GM18870 (cell line): ENCODE measurements at regions not wholly inside any gene's neighbourhood (a gene's known extent, or its start where the extent isn't known, plus 50 kb on each side); places are given as distances from the start of the nearest gene placed in this dataset.
A peak's percentile ranks its signal among the peaks of the same experiment; 100 is the strongest.
"Not testable (repeated sequence)": the region's sequence is repeated elsewhere in the genome, so short reads cannot be mapped to it uniquely, and the experiment has no call there.

Experiments used
- ATAC-seq: cut with Tn5 transposase; IDR thresholded peaks from one replicate; pipeline ENCODE4 v1.9.1; 2021; ENCODE audit warnings: moderate library complexity; ENCODE audit not compliant: unreplicated experiment

DNA sequence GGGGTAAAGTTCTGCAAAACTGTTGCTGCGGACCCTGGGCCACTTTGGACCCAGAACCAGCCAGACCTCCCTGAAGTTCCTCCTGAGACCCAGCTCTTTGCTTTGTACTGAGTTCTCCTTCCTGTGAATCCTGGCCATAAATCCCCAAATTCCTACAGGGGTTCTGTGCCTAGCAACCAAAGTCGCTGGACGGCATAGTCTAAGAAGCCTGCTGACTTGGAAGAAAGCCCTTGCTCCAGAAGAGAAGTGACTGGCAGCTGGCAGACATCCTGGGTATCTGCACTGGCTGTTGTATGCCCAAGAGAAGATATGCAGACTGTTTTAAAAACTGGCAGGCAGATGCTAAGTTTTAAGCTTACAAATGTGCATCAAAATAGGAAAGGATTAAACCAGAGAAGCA lies 99.9 kb upstream of the SLC24A4 start:
- ATAC-seq = no peak

DNA sequence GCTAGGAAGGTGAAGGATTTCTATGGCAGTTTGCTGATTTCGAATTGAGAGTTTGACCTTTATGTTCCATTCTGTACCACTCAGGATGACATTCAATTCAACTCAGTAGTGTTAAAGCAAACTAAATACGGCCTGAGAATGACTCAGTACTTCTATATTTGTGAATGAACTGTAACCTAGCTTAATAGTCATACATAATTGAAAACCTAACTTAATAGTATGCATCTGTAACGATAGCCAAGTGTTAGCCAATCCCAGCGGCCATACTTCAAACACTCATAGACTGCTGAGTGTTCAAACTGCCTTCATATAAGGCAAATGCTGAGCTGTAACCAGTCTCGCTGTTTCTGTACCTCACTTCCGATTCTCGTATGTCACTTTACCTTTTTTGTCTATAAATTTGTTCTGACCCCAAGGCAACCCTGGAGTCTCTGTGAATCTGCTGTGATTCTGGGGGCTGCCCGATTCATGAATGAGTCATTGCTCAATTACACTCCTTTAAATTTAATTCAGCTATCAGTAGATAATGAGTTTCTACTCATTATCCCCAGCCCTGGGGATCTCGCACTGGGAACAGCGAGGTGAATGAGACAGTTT lies 98.5 kb upstream of the SLC24A4 start:
- no peak for ATAC-seq

DNA sequence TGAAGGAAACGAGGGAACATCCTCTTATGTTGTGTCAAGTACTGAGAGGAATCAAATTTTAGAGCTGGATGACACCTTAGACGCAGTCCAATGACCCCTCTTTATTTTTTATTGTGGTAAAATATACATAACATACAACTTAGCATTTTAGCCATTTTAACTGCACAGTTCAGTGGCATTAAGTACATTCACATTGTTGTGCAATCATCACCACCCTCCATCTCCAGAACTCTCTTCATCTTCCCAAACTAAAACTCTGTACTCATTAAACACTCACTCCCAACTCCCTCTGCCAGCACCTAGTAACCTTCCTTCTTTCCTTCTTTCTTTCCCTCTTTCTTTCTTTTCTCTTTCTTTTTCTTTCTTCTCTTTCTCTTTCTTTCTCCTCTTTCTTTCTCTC lies 97.2 kb upstream of the SLC24A4 start:
- no peak for ATAC-seq

DNA sequence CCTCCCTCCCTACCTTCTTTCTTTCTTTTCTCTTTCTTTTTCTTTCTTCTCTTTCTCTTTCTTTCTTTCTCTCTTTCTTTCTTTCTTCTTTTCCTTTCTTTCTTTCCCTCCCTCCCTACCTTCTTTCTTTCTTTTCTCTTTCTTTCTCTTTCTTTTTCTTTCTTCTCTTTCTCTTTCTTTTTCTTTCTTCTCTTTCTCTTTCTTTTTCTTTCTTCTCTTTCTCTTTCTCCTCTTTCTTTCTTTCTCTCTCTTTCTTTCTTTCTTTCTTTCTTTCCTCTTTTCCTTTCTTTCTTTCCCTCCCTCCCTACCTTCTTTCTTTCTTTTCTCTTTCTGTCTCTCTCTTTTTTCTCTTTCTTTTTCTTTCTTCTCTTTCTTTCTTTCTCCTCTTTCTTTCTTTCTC lies 96.8 kb upstream of the SLC24A4 start:
- ATAC-seq = not testable (repeated sequence)

DNA sequence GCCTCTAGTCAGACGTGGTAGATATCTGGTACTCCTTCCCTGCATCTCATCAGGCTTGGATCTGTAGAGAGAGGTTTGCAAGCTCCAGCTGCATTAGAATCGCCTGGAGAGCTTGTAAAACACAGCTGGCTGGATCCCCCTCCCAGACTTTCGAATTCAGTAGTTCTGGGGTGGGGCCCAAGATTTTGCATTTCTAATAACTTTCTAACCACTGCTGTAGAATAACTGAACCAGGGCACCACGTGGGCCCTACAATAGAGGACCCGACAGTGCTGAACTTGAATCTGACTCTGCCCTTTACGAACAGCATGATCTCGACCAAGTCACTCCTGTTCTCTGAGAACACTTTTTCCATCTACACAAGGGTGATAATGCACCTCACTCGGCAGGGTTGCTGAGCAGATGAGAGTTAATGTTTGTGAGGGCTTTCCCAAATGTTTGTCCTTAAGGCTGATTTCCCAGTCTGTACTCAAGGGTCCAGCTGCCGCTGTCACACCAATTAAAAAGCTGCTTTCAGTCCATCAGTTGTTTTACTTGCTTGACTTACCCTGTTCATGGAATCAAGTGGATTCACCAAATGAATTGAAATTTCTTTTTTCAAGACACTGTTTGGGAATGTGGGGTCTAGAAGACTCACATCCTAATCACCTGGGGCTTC lies 86.6 kb upstream of the SLC24A4 start:
- ATAC-seq = no peak

DNA sequence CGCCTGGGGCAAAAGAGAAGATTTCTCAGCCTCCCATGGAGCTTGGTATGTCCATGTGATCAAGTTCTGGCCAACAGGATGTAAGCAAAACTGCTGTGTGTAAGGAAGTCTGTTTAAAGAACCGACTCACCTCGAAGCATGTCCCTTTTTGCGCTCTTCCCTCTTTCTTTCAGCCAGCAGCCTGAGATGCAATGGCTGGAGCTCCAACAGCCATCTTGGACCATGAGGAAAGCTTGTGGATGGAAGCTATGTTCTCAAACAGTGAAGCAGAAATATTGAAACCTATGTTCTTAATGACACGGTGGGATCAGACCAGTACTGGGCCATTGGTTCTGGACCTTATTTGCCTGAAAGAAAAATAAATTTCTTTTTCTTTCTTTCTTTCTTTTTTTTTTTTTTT lies 82.3 kb upstream of the SLC24A4 start:
- ATAC-seq = no peak

DNA sequence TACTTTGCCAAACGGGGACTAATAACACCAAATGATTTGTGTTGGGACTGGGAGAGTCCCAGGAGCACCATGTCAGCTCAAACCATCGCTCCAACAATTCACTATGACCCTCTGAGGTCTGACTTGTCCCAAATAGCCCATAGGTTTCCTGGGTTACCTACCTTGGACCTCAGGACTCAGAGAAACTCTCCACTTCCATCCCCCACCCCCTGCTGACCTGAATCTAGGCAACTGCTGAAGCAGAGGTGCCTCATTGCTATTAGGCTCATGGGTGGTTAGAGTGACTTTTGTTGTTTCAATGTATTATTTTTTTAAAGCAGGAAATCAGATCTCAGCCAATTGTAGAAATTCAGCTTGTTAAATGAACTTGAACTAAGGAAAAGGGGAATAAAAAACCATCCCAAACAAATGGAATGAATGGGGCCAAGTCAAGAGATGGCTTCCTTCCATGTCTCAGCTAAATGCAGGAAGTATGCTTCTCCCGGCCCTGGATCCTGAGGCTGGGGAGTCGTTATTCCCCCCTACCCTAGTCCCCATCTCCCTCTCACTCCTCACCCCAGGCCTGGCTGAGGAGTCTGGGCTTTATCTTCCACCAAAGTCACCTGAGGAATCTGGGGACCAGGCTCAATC lies 80.9 kb upstream of the SLC24A4 start:
- no peak for ATAC-seq

DNA sequence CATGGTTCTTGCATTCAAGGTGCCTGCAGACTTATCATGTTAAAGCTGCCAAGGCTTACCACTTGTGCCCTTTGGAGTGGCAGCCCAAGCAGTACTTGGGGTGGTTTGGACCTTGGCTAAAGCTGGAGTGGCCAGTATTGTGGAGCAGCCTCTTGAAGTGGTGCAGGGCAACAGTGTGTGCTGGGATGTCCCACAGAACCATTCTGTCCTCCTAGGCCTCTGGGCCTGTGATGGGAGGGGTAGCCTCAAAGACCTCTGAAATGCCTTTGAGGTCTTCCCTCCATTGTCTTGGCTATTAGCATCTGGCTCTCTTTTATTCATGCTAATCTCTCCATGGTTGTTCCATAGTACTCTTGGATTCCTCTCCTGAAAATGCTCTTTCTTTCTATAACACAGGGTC lies 78.2 kb upstream of the SLC24A4 start:
- ATAC-seq = no peak

DNA sequence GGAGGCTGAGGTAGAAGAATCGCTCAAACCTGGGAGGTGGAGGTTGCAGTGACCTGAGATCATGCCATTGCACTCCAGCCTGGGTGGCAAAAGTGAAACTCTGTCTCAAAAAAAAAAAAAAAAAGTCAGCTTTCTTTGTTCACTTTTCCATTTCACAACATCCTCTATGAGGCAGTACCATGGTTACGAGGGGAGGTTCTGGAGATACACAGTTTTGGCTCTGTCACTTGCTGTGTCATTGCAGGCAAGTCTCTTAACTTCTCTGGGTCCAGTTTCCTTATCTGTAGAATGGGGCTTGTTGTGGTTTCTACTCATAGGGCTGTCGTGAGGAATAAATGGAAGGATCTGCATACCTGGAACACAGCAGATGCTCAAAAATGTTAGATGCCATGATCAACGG lies 75.6 kb upstream of the SLC24A4 start:
- ATAC-seq = no peak

DNA sequence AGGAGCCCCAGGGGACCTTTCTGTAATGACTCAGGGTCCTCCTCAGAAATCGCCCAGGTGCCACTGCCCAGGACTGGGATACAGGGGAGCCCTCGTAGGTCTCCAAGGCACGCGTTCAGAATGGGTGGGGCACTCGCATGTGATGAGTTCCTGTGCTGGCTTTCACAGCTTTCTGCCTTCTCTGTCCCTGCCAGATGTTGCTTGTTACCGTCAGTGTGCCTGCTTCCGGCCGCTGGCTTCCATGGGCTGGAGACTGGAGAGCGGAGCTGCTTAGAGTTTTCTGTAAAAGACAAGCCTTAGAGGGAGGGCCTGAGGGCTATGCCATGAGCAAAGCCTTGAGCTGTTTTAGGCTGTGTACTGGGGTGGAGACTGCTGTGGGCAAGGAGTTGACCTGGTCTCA lies 75.0 kb upstream of the SLC24A4 start:
- ATAC-seq = no peak

DNA sequence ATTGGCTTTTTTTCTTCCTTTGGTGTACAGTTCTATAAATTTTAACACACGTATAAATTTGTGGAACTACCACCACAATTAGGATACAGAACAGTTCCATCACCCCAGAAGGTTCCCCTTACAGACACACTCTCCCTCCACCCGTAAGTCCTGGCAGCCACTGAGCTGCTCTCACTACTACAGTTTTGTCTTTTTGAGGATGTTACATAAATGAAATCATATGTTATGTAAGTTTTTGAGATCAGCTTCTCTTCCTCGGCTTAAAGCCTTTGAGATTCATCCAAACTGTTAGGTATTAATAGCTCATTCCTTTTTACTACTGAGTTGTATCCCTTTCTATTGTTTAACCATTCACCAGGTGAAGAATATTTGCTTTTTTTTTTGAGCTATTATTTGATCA lies 74.3 kb upstream of the SLC24A4 start:
- no peak for ATAC-seq

DNA sequence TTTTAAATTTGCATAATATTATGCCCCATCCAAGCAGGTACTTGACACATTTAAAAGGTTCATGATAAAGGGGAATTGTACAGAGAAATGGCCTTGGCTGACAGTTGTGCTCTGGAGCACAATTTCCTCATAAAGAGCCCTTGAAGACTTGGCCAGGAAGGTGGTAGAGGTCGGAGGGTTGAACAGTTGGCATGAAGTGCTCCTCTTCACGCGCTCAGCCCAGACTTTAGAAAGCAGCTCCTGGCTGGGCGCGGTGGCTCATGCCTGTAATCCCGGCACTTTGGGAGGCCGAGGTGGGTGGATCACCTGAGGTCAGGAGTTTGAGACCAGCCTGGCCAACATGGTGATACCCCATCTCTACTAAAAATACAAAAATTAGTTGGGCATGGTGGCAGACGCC lies 72.6 kb upstream of the SLC24A4 start:
- not testable (repeated sequence) for ATAC-seq

DNA sequence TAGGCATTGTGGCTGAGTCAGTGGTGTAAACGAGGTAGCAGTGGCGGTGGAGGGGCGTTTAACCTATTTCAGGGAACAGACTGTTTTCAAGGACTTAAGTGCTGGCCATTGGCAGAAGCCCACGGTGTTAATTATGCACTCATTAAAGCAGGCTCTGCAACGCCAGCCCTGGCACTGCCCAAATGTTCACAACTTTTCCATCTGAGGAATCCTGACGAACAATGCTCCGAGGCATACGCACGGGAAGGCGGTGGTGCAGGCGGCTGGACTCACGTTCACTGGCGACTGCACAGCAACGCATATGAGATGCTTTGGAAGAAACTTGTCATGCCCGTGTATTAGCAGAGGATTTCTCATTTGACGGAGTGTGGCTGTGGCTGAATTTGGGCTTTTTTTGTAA lies 70.6 kb upstream of the SLC24A4 start:
- ATAC-seq = no peak

DNA sequence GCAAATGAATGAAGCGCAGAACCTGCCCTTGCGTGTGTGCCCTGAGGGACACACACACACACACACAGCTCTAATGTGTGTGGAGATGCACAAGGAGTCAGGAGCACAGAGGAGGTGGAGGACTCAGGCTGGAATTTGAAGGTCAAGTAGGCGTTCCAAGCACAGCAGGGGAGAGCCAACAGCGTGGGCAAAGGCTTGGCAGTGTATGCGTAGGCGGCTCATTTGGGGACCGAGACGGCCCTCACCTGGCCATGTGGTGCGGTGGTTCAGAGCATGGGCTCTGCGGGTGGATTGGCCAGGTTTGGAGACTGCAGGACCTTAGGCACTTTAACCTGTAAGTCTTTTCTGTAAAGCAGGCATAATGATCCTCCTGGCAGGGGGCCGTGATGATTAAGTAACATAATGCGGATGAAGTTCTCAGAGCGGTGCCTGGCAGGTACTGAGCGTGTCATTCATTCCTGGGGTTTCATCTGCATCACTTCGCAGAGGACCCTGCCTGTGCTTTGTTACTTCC lies 69.5 kb upstream of the SLC24A4 start:
- ATAC-seq = no peak

DNA sequence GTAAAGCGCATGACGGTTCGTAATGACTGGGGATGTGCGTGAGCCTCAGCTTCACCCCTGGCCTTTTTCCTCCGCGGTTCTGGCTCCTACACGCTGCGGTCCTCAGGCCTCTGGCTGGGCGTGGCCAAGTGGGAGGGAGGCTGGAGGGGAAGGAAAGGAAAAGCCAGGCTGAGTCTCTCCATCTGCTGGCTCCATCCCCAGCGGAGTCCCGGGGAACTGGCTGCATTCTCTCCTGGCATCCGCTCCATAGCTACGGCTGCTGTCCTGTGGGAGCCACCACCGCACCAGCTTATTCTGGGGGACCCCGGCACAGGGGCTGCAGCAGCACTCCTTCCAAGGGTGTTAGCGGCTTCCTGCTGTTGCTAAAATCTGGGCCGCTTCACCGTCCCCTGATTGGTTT lies 68.2 kb upstream of the SLC24A4 start:
- no peak for ATAC-seq

DNA sequence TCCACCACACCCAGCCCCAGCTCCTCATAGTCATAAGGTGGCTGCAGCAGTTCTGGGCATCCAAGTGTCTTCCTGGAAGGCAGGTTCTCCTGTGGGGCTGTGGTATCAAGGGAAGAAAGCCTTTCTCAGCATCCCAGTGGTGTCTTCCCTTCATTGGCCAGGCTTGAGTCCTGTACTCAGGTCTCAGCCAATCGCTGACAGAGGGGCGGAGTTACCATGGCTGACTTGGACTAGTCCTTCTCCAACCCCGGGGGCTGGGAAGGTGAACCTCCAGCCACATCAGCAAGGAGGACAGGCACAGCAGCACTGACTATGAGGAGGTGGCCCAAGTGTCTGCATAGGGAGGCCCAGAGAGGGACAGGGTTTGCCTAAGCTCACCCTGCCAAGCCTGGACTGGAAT lies 64.0 kb upstream of the SLC24A4 start:
- ATAC-seq = no peak

DNA sequence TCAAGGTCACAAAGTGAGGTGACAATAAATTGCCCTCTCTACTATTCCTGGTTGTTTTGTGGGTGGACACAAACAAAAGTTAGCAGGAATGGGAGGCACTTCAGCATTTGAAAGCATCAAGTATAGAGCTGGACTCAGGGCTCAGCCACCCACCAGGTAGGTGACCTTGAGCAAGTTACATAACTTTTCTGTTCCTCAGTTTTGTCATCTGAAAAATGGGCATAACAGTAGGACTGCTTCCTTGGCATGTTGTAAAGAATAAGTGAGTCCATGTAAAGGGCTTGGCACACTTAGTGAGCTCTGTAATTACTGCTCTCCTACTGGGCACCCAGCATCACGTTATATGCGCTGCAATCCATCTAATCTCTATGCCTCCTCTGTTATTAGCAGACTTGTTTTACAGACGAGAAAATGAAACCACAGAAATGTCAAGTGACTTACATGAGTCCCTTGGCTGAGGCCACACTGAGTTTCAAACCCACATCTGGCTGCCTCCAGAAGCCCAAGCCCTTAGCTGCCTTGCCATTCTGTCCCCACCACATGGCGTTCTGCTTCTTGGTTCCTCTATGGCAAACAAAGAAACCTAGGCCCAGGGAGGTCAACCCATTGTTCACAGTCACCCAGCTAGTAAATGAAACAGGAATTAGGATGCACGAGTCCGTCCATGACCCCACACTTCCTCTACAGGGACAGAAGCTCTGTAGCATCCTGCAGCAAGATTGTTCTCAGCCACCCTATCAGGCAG lies 63.2 kb upstream of the SLC24A4 start:
- ATAC-seq = peak; percentile 68

DNA sequence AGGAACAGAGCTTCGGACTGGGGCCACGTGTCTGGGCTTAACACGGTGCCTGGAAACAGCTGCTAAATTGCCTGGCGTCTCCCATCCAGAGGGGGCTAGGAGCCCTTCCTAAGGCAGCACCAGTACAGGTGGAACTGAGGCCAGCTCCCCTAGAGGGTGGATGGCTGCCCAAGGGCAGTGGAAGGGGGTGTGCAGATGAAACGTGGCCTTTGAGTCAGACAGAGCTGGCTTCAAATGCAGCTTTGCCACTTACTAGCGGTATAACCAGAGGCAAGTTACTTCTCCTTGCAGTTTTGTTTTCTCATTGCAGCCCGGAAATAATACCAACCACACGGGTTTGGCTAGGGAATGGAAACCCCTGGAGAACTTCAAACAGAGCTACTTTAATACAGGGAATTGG lies 59.3 kb upstream of the SLC24A4 start:
- no peak for ATAC-seq

DNA sequence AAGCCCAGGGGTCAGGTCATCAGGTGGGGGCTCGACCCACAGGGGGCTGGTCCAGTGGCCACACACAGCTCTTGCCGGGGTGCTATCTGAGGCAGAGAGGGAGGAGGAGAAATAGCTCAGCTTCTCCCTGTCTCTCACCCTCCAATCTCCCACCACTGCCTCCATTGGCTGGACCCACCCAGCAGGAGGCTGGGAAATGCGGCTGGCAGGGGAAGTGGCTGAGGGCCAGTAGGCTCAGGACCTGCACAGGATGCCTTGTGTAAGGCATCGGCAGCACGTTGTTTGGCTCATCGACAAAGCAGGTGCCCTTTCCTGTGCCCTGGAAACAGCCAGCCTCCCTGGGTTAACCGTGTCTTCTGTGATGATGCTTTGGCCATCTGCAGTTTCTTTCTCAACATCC lies 58.8 kb upstream of the SLC24A4 start:
- ATAC-seq = no peak

DNA sequence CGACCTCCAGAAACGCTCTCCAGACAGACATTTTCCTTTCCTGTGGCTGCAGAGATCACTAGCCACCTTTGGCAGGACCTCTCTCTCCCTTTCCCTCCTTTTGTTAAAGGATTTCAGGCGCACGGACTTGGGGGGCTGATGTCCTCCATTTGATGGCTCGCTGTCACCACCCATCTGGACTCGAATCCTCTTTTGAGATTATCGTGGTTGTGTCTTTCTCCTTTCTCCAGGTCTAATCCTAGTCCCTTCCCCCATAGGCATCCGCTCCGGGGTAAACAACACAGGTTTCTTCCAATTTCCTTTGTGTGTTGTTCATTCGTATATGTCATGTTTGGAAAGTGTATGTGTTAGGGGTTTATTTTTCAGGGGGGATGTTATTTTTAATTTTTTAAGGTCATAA lies 56.7 kb upstream of the SLC24A4 start:
- no peak for ATAC-seq
